SK-N-SH (cell line): ENCODE measurements at regions not wholly inside any gene's neighbourhood (a gene's known extent, or its start where the extent isn't known, plus 50 kb on each side); places are given as distances from the start of the nearest gene placed in this dataset.

ENCODE experiments used
- CTCF ChIA-PET: fragments of 300-600, 350-600 bp; formaldehyde crosslinking; extraction: SDS; loops from one replicate; lab custom pipeline; 2021; lab: Yijun Ruan, JAX
- POLR2A ChIA-PET: fragments of 350-600 bp; sonication (Branson Sonifier 250); formaldehyde crosslinking; extraction: SDS; loops from one replicate; lab custom pipeline; 2020; ENCODE audit warnings: antibody characterized with exemption, inconsistent platforms; lab: Yijun Ruan, JAX
- DNase-seq: peaks from one replicate; pipeline ENCODE4 v3.0.0; 2012
- H2AFZ ChIP-seq: fragments of 200-600 bp; sonication (generic); 2 replicates; pipeline ENCODE4 v1.8.1; 2016; ENCODE audit warnings: antibody characterized with exemption, mild to moderate bottlenecking, low read depth
- H3F3A ChIP-seq: fragments of 200-600 bp; sonication (generic); replicated peaks from 2 replicates; pipeline ENCODE3; 2016; ENCODE audit warnings: antibody characterized with exemption, mild to moderate bottlenecking; ENCODE audit not compliant: insufficient read depth
- H3K27ac ChIP-seq, 2 experiments: fragments of 200-500 bp in 1 of 2; fragments of 200-600 bp in 1 of 2; sonication (Bioruptor generic) in 1 of 2; sonication (generic), shearing (Covaris generic) in 1 of 2; 2 replicates each; pipeline versions ENCODE4 v1.5.1 to v1.6.1; 2014 to 2016; ENCODE audit warnings: low read depth in 2 of 2, inconsistent platforms in 1 of 2, low read length in 1 of 2, mild to moderate bottlenecking in 1 of 2, mixed read lengths in 1 of 2
- H3K27me3 ChIP-seq: fragments of 200-600 bp; sonication (generic), shearing (Covaris generic); 2 replicates; pipeline ENCODE4 v1.6.1; 2016; ENCODE audit warnings: mixed run types; ENCODE audit not compliant: insufficient read depth
- H3K36me3 ChIP-seq, 2 experiments: fragments of 200-500 bp in 1 of 2; fragments of 200-600 bp in 1 of 2; sonication (Bioruptor generic) in 1 of 2; sonication (generic) in 1 of 2; replicated peaks in 1 of 2; 2 replicates each; pipeline versions ENCODE3 to v1.5.1; 2014 to 2016; ENCODE audit warnings: low read length in 1 of 2, mild to moderate bottlenecking in 1 of 2; ENCODE audit not compliant: insufficient read depth in 2 of 2, control insufficient read depth in 1 of 2
- H3K4me1 ChIP-seq, 2 experiments: fragments of 200-500 bp in 1 of 2; fragments of 200-600 bp in 1 of 2; sonication (Bioruptor generic) in 1 of 2; sonication (generic), shearing (Covaris generic) in 1 of 2; 2 replicates each; pipeline versions ENCODE4 v1.5.1 to v1.6.1; 2014 to 2016; ENCODE audit warnings: low read depth in 1 of 2, low read length in 1 of 2, mixed run types in 1 of 2; ENCODE audit not compliant: insufficient read depth in 2 of 2, control insufficient read depth in 1 of 2
- H3K4me2 ChIP-seq: fragments of 200-600 bp; sonication (generic), shearing (Covaris generic); 2 replicates; pipeline ENCODE4 v1.6.1; 2017; ENCODE audit warnings: mixed run types
- H3K4me3 ChIP-seq, 2 experiments: fragments of 200-500 bp in 1 of 2; fragments of 200-600 bp in 1 of 2; sonication (Bioruptor generic) in 1 of 2; sonication (generic), shearing (Covaris generic) in 1 of 2; 2 replicates each; pipeline versions ENCODE4 v1.5.1 to v1.8.1; 2014 to 2016; ENCODE audit warnings: low read depth in 2 of 2, inconsistent platforms in 1 of 2, low read length in 1 of 2, mild to moderate bottlenecking in 1 of 2, mixed read lengths in 1 of 2, moderate library complexity in 1 of 2
- H3K79me2 ChIP-seq: fragments of 200-600 bp; sonication (generic); 2 replicates; pipeline ENCODE4 v1.8.1; 2017; ENCODE audit warnings: mild to moderate bottlenecking; ENCODE audit not compliant: insufficient read depth
- H3K9ac ChIP-seq: fragments of 200-600 bp; sonication (generic); 2 replicates; pipeline ENCODE4 v1.6.1; 2017; ENCODE audit warnings: mixed run types
- H3K9me2 ChIP-seq: fragments of 200-600 bp; sonication (generic); 2 replicates; pipeline ENCODE4 v1.6.1; 2017; ENCODE audit warnings: mixed run types
- H3K9me3 ChIP-seq: fragments of 200-600 bp; sonication (generic); 2 replicates; pipeline ENCODE4 v1.6.1; 2017; ENCODE audit warnings: mixed run types, mild to moderate bottlenecking, moderate library complexity
- H4K20me1 ChIP-seq: fragments of 200-600 bp; sonication (generic); 2 replicates; pipeline ENCODE4 v1.6.1; 2017; ENCODE audit warnings: mild to moderate bottlenecking, mixed run types; ENCODE audit not compliant: insufficient read depth
- ELF1 ChIP-seq: IDR thresholded peaks from 2 replicates; pipeline ENCODE4 v1.4.0; 2012
- FOSL2 ChIP-seq: IDR thresholded peaks from 2 replicates; pipeline ENCODE4 v1.4.0; 2012; ENCODE audit warnings: low read depth, mild to moderate bottlenecking, moderate library complexity, borderline replicate concordance
- FOXM1 ChIP-seq: IDR thresholded peaks from 2 replicates; pipeline ENCODE4 v1.4.0; 2012; ENCODE audit warnings: low read depth, mild to moderate bottlenecking
- GABPA ChIP-seq: IDR thresholded peaks from 2 replicates; pipeline ENCODE4 v1.4.0; 2012; ENCODE audit warnings: low read depth, mild to moderate bottlenecking
- IRF3 ChIP-seq: fragments of 150-350 bp; IDR thresholded peaks from 2 replicates; pipeline ENCODE4 v1.6.1; 2016; ENCODE audit warnings: mild to moderate bottlenecking, low read depth, low read length
- MEF2A ChIP-seq: IDR thresholded peaks from 2 replicates; pipeline ENCODE4 v1.4.0; 2012; ENCODE audit warnings: low read depth, borderline replicate concordance
- MXI1 ChIP-seq: IDR thresholded peaks from 2 replicates; pipeline ENCODE4 v1.6.1; 2012; ENCODE audit warnings: mild to moderate bottlenecking, low read depth, low read length, improper control_type of control experiment
- NRF1 ChIP-seq: IDR thresholded peaks from 2 replicates; pipeline ENCODE4 v1.6.1; 2012; ENCODE audit warnings: low read depth, mild to moderate bottlenecking, low read length
- RAD21 ChIP-seq: IDR thresholded peaks from 2 replicates; pipeline ENCODE4 v1.6.1; 2012; ENCODE audit warnings: mild to moderate bottlenecking, low read length
- RCOR1 ChIP-seq: fragments of 150-350 bp; IDR thresholded peaks from 2 replicates; pipeline ENCODE4 v1.6.1; 2017; ENCODE audit warnings: antibody characterized with exemption, low read length
- RFX5 ChIP-seq: IDR thresholded peaks from 2 replicates; pipeline ENCODE4 v1.6.1; 2012; ENCODE audit warnings: mild to moderate bottlenecking, improper control_type of control experiment, low read length
- RXRA ChIP-seq: IDR thresholded peaks from 2 replicates; pipeline ENCODE4 v1.4.0; 2012; ENCODE audit warnings: low read depth, mild to moderate bottlenecking, borderline replicate concordance
- TAF1 ChIP-seq: IDR thresholded peaks from 2 replicates; pipeline ENCODE4 v1.6.1; 2012; ENCODE audit warnings: low read depth, mild to moderate bottlenecking, low read length, moderate library complexity, borderline replicate concordance
- TCF12 ChIP-seq: IDR thresholded peaks from 2 replicates; pipeline ENCODE4 v1.4.0; 2012
- TEAD4 ChIP-seq: IDR thresholded peaks from 2 replicates; pipeline ENCODE4 v1.4.0; 2012; ENCODE audit warnings: mild to moderate bottlenecking, borderline replicate concordance; ENCODE audit not compliant: insufficient read depth
- YY1 ChIP-seq: IDR thresholded peaks from 2 replicates; pipeline ENCODE4 v1.4.0; 2012; ENCODE audit warnings: low read depth, mild to moderate bottlenecking
- WGBS: methylation state at CpG from one replicate; pipeline ENCODE4 v1.1.6; 2017; ENCODE audit warnings: low lambda C conversion rate; 5-methylcytosine and 5-hydroxymethylcytosine counted together
- TF ChIP-seq, protein P1 (sequence below): IDR thresholded peaks from 2 replicates; pipeline ENCODE4 v1.4.0; 2012; ENCODE audit warnings: low read depth, borderline replicate concordance
- TF ChIP-seq, protein P2 (sequence below): fragments of 200-600 bp; sonication (generic); IDR thresholded peaks from 2 replicates; pipeline ENCODE4 v1.6.1; 2017; ENCODE audit warnings: antibody characterized with exemption, mild to moderate bottlenecking, moderate library complexity

- TF ChIP-seq TAF1 (no peak), RAD21 (no peak), FOXM1 (no peak), ELF1 (no peak), YY1 (no peak), RFX5 (no peak), FOSL2 (no peak), IRF3 (no peak), MXI1 (no peak)
- Histone ChIP-seq H2AFZ (no peak overlapping the region), H3K79me2 (no peaks in the 10 kb centered on the region), H3K27ac (no peak overlapping the region), H3K9me2 (no peaks in the 10 kb centered on the region), H3K27me3 (no peaks in the 10 kb centered on the region), H3K4me1 (no peaks in the 10 kb centered on the region), H3K9ac (no peak overlapping the region), H4K20me1 (no peaks in the 10 kb centered on the region), H3K4me3 (no peak overlapping the region), H3K36me3 (no peaks in the 10 kb centered on the region), H3K9me3 (no peaks in the 10 kb centered on the region; the same call in 1 of the 2 replicates), H3K4me2 (no peak overlapping the region), H3F3A (no peaks in the 10 kb centered on the region)
- ChIA-PET POLR2A (no interaction called here), CTCF (no interaction called here)
- WGBS: 7% methylated on average over 2 of the region's 2 CpGs
- DNase-seq: no peak
Measured at GRCh38 chr3:20484126-20484525, 298.1 kb upstream of the SGO1 start.

GRCh38 chr3:20482350-20482749 lies 296.3 kb upstream of the SGO1 start:
- WGBS: 0% methylated on average over 1 of the region's 3 CpGs
- POLR2A ChIA-PET: no interaction called here
- CTCF ChIA-PET: interaction anchor here (0.7 kb wide), 1 partner anchor 11 kb away, joined by 3 read pairs; no protein-coding TSS in a partner anchor

More at GRCh38 chr3:20482350-20482749, 296.3 kb upstream of the SGO1 start:
- Histone ChIP-seq H3K36me3 (no peaks in the 10 kb centered on the region), H3K27ac (no peak overlapping the region), H3K4me1 (no peaks in the 10 kb centered on the region), H3F3A (no peaks in the 10 kb centered on the region), H3K4me3 (no peak overlapping the region), H3K27me3 (no peaks in the 10 kb centered on the region), H3K4me2 (no peak overlapping the region), H3K79me2 (no peaks in the 10 kb centered on the region), H3K9me2 (no peaks in the 10 kb centered on the region), H4K20me1 (no peaks in the 10 kb centered on the region), H3K9me3 (no peaks in the 10 kb centered on the region; the same call in 1 of the 2 replicates), H3K9ac (no peak overlapping the region), H2AFZ (no peak overlapping the region)
- no peak for DNase-seq
- TF ChIP-seq TEAD4 (no peak), TCF12 (no peak), RAD21 (no peak), MEF2A (no peak), GABPA (no peak), IRF3 (no peak), RXRA (no peak), RFX5 (no peak), NRF1 (no peak), RCOR1 (no peak)
- TF ChIP-seq, protein P1, sequence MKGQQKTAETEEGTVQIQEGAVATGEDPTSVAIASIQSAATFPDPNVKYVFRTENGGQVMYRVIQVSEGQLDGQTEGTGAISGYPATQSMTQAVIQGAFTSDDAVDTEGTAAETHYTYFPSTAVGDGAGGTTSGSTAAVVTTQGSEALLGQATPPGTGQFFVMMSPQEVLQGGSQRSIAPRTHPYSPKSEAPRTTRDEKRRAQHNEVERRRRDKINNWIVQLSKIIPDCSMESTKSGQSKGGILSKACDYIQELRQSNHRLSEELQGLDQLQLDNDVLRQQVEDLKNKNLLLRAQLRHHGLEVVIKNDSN: no peak
- TF ChIP-seq, protein P2, sequence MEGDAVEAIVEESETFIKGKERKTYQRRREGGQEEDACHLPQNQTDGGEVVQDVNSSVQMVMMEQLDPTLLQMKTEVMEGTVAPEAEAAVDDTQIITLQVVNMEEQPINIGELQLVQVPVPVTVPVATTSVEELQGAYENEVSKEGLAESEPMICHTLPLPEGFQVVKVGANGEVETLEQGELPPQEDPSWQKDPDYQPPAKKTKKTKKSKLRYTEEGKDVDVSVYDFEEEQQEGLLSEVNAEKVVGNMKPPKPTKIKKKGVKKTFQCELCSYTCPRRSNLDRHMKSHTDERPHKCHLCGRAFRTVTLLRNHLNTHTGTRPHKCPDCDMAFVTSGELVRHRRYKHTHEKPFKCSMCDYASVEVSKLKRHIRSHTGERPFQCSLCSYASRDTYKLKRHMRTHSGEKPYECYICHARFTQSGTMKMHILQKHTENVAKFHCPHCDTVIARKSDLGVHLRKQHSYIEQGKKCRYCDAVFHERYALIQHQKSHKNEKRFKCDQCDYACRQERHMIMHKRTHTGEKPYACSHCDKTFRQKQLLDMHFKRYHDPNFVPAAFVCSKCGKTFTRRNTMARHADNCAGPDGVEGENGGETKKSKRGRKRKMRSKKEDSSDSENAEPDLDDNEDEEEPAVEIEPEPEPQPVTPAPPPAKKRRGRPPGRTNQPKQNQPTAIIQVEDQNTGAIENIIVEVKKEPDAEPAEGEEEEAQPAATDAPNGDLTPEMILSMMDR: no peak
